GM19324 (cell line): ENCODE measurements at regions not wholly inside any gene's neighbourhood (a gene's known extent, or its start where the extent isn't known, plus 50 kb on each side); places are given as distances from the start of the nearest gene placed in this dataset.

Source experiments
- ATAC-seq: cut with Tn5 transposase; IDR thresholded peaks from one replicate; pipeline ENCODE4 v1.9.1; 2021; ENCODE audit warnings: mild to moderate bottlenecking, moderate library complexity; ENCODE audit not compliant: unreplicated experiment, low FRiP score

- no peak for ATAC-seq
These were observed 576.2 kb downstream of the PTPRU start for GRCh38 chr1:29812408-29813135.

- no peak for ATAC-seq
These were observed 575.5 kb downstream of the PTPRU start for GRCh38 chr1:29811727-29812407.

GRCh38 chr1:29811247-29811646 lies 574.9 kb downstream of the PTPRU start:
- ATAC-seq, result no peak

GRCh38 chr1:29810121-29811120 lies 574.1 kb downstream of the PTPRU start:
- no peak for ATAC-seq

GRCh38 chr1:29809446-29810120 lies 573.3 kb downstream of the PTPRU start:
- ATAC-seq, result no peak

GRCh38 chr1:29808141-29808995 lies 572.0 kb downstream of the PTPRU start:
- ATAC-seq, result no peak

GRCh38 chr1:29807689-29808088 lies 571.4 kb downstream of the PTPRU start:
- no peak for ATAC-seq

GRCh38 chr1:29806646-29807319 lies 570.5 kb downstream of the PTPRU start:
- ATAC-seq, result no peak

GRCh38 chr1:29805896-29806160 lies 569.5 kb downstream of the PTPRU start:
- ATAC-seq, result no peak

GRCh38 chr1:29805122-29805895 lies 569.0 kb downstream of the PTPRU start:
- ATAC-seq, result no peak

- no peak for ATAC-seq
These were observed 568.0 kb downstream of the PTPRU start for GRCh38 chr1:29804181-29804899.

GRCh38 chr1:29803486-29803885 lies 567.2 kb downstream of the PTPRU start:
- no peak for ATAC-seq

- no peak for ATAC-seq
These were observed 566.1 kb downstream of the PTPRU start for GRCh38 chr1:29802181-29803068.

GRCh38 chr1:29801561-29801973 lies 565.2 kb downstream of the PTPRU start:
- no peak for ATAC-seq

GRCh38 chr1:29801003-29801402 lies 564.7 kb downstream of the PTPRU start:
- ATAC-seq, result no peak

GRCh38 chr1:29800522-29800956 lies 564.2 kb downstream of the PTPRU start:
- ATAC-seq, result no peak

GRCh38 chr1:29800120-29800519 lies 563.8 kb downstream of the PTPRU start:
- ATAC-seq, result no peak
